BE2C (cell line): ENCODE measurements at regions not wholly inside any gene's neighbourhood (a gene's known extent, or its start where the extent isn't known, plus 50 kb on each side); places are given as distances from the start of the nearest gene placed in this dataset.

Source experiments
- DNase-seq: peaks from one replicate; pipeline ENCODE4 v3.0.0-alpha.2; 2020
- H3K27me3 ChIP-seq: fragments of 250-450 bp; sonication (Bioruptor Pico); 2 replicates; pipeline ENCODE4 v1.5.1; 2020; ENCODE audit warnings: mild to moderate bottlenecking
- H3K36me3 ChIP-seq: fragments of 250-450 bp; sonication (Bioruptor Pico); 2 replicates; pipeline ENCODE4 v1.5.1; 2020; ENCODE audit warnings: mild to moderate bottlenecking
- H3K4me1 ChIP-seq: fragments of 250-450 bp; sonication (Bioruptor Pico); 2 replicates; pipeline ENCODE4 v1.5.1; 2020
- H3K4me3 ChIP-seq: 2 replicates; pipeline ENCODE4 v1.5.1; 2011; ENCODE audit warnings: low read depth, low read length
- H3K9me3 ChIP-seq: fragments of 250-450 bp; sonication (Bioruptor Pico); 2 replicates; pipeline ENCODE4 v1.5.1; 2020
- TF ChIP-seq, protein P1 (sequence below): IDR thresholded peaks from 2 replicates; pipeline ENCODE4 v1.5.1; 2012; ENCODE audit warnings: mild to moderate bottlenecking, low read depth, low read length

- DNase-seq: no peak
- Histone ChIP-seq H3K36me3 (no peaks in the 10 kb centered on the region), H3K4me1 (no peaks in the 10 kb centered on the region), H3K27me3 (no peaks in the 10 kb centered on the region), H3K4me3 (no peak overlapping the region), H3K9me3 (no peaks in the 10 kb centered on the region)
- TF ChIP-seq, protein P1, sequence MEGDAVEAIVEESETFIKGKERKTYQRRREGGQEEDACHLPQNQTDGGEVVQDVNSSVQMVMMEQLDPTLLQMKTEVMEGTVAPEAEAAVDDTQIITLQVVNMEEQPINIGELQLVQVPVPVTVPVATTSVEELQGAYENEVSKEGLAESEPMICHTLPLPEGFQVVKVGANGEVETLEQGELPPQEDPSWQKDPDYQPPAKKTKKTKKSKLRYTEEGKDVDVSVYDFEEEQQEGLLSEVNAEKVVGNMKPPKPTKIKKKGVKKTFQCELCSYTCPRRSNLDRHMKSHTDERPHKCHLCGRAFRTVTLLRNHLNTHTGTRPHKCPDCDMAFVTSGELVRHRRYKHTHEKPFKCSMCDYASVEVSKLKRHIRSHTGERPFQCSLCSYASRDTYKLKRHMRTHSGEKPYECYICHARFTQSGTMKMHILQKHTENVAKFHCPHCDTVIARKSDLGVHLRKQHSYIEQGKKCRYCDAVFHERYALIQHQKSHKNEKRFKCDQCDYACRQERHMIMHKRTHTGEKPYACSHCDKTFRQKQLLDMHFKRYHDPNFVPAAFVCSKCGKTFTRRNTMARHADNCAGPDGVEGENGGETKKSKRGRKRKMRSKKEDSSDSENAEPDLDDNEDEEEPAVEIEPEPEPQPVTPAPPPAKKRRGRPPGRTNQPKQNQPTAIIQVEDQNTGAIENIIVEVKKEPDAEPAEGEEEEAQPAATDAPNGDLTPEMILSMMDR: no peak
Measured at GRCh38 chr2:78615956-78616355, 409.5 kb upstream of the REG3G start.

GRCh38 chr2:78634425-78634824 lies 391.1 kb upstream of the REG3G start:
- no peaks in the 10 kb centered on the region for H3K4me1 ChIP-seq
- no peaks in the 10 kb centered on the region for H3K9me3 ChIP-seq
- no peak overlapping the region for H3K4me3 ChIP-seq
- DNase-seq: no peak
- H3K27me3 ChIP-seq: no peaks in the 10 kb centered on the region
- TF ChIP-seq, protein P1: no peak
- H3K36me3 ChIP-seq: no peaks in the 10 kb centered on the region

DNA sequence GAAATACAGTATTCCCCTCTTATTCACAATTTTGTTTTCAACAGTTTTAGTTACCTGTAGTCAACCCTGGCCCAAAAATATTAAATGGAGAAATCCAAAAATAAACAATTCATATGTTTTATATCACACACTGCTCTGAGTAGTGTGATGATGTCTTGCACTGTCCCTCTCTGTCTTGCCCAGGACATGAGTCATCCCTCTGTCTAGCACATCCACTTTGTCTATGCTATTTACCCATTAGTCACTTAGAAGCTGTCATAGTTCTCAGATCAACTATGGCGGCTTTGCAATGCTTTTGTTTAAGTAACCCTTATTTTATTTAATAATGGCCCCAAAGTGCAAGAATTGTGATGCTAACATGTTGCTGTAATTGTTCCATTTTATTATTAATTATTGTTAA lies 380.6 kb upstream of the REG3G start:
- Histone ChIP-seq H3K4me3 (no peak overlapping the region), H3K36me3 (no peaks in the 10 kb centered on the region), H3K27me3 (no peaks in the 10 kb centered on the region), H3K9me3 (no peaks in the 10 kb centered on the region), H3K4me1 (no peaks in the 10 kb centered on the region)
- TF ChIP-seq, protein P1: no peak
- DNase-seq: no peak

DNA sequence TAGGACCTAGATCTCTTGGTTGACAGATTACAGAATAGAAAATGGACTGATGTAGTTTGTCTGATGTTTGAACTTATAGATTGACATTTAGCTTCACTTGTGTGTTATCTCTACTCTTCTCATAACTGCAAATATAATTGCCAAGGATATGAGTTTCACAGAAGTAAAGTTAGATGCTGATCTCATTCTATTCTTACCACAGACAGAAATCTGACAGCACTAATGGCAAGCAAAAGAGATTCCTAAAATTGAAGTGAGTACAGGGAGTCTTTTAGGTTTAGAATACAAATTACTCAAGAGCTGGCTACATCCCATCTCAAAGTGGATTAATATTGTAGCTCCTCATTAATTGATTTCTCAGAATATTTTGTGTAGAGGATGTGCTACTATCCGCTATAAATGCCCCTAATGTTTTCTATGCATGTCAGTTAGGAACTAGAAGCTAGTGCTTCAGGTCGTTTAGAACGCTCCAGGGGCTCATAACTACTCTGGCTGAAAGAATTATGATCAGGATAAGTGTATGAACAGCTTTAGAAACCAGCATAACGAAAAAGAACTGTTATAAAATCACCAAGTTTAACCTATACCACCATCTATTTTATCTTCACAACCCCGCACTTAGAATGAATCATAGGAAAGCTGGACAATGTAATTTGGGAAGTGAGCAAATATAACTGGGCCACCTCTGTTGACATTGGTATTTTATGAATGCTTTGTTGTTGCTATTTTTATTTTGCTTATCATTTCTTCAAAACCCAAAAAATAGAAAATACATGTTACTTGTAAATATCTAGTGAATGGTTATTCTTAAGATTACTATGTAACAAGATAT lies 378.8 kb upstream of the REG3G start:
- Histone ChIP-seq H3K4me1 (no peaks in the 10 kb centered on the region), H3K27me3 (no peaks in the 10 kb centered on the region), H3K9me3 (no peaks in the 10 kb centered on the region), H3K36me3 (no peaks in the 10 kb centered on the region), H3K4me3 (no peak overlapping the region)
- DNase-seq: no peak
- TF ChIP-seq, protein P1: no peak

GRCh38 chr2:78648558-78648957 lies 376.9 kb upstream of the REG3G start:
- Histone ChIP-seq H3K9me3 (no peaks in the 10 kb centered on the region), H3K36me3 (no peaks in the 10 kb centered on the region), H3K27me3 (no peaks in the 10 kb centered on the region), H3K4me1 (no peaks in the 10 kb centered on the region), H3K4me3 (no peak overlapping the region)
- DNase-seq: no peak
- TF ChIP-seq, protein P1: no peak

GRCh38 chr2:78654941-78655340 lies 370.6 kb upstream of the REG3G start:
- H3K27me3 ChIP-seq: no peaks in the 10 kb centered on the region
- TF ChIP-seq, protein P1: no peak
- H3K4me1 ChIP-seq: no peaks in the 10 kb centered on the region
- H3K4me3 ChIP-seq: no peak overlapping the region
- no peaks in the 10 kb centered on the region for H3K36me3 ChIP-seq
- no peak for DNase-seq
- H3K9me3 ChIP-seq: no peaks in the 10 kb centered on the region
